Neural progenitor cell (in vitro differentiated cells): ENCODE measurements at regions not wholly inside any gene's neighbourhood (a gene's known extent, or its start where the extent isn't known, plus 50 kb on each side); places are given as distances from the start of the nearest gene placed in this dataset.

Source experiments
- DNase-seq: peaks from one replicate; pipeline ENCODE4 v3.0.0-alpha.2; 2016; ENCODE audit warnings: low spot score
- H2AFZ ChIP-seq: fragments of 200-600 bp; sonication (generic); replicated peaks from 2 replicates; pipeline ENCODE4 v1.6.1; 2016; ENCODE audit warnings: antibody characterized with exemption
- H3F3A ChIP-seq: fragments of 200-600 bp; sonication (generic); 2 replicates; pipeline ENCODE4 v1.6.1; 2016; ENCODE audit warnings: antibody characterized with exemption, low read depth
- H3K27ac ChIP-seq: fragments of 200-600 bp; sonication (generic); 2 replicates; pipeline ENCODE4 v1.5.1; 2016; ENCODE audit warnings: mild to moderate bottlenecking
- H3K27me3 ChIP-seq: fragments of 200-600 bp; sonication (generic); 2 replicates; pipeline ENCODE4 v1.6.1; 2016; ENCODE audit warnings: mild to moderate bottlenecking, moderate library complexity
- H3K36me3 ChIP-seq: fragments of 200-600 bp; sonication (generic); 2 replicates; pipeline ENCODE4 v1.5.1; 2016
- H3K4me1 ChIP-seq: fragments of 200-600 bp; sonication (generic); 2 replicates; pipeline ENCODE4 v1.6.1; 2016; ENCODE audit warnings: mixed run types
- H3K4me2 ChIP-seq: fragments of 200-600 bp; sonication (generic); 2 replicates; pipeline ENCODE4 v1.6.1; 2016
- H3K4me3 ChIP-seq: fragments of 200-600 bp; sonication (generic); 2 replicates; pipeline ENCODE4 v1.5.1; 2016
- H3K79me2 ChIP-seq: fragments of 200-600 bp; sonication (generic); 2 replicates; pipeline ENCODE4 v1.6.1; 2016; ENCODE audit warnings: low read depth
- H3K9ac ChIP-seq: fragments of 200-600 bp; sonication (generic); 2 replicates; pipeline ENCODE4 v1.6.1; 2016
- H3K9me3 ChIP-seq: fragments of 200-600 bp; sonication (generic); 2 replicates; pipeline ENCODE4 v1.5.1; 2016; ENCODE audit warnings: low read depth
- H4K20me1 ChIP-seq: fragments of 200-600 bp; sonication (generic); 2 replicates; pipeline ENCODE4 v1.6.1; 2016; ENCODE audit warnings: low read depth
- H3K27ac Mint-ChIP-seq: 3 replicates; pipeline ENCODE4 v1.8.0; 2021; ENCODE audit warnings: mixed read lengths
- H3K27me3 Mint-ChIP-seq: 2 replicates; pipeline ENCODE4 v1.8.0; 2022; ENCODE audit warnings: low read depth, mild to moderate bottlenecking, inconsistent platforms, moderate library complexity, mixed read lengths; ENCODE audit not compliant: insufficient read depth
- H3K36me3 Mint-ChIP-seq: 3 replicates; pipeline ENCODE4 v1.8.0; 2021; ENCODE audit warnings: mixed read lengths
- H3K4me1 Mint-ChIP-seq: 3 replicates; pipeline ENCODE4 v1.8.0; 2021; ENCODE audit warnings: mixed read lengths
- H3K4me3 Mint-ChIP-seq: 3 replicates; pipeline ENCODE4 v1.8.0; 2021; ENCODE audit warnings: mild to moderate bottlenecking, moderate library complexity, mixed read lengths
- H3K9me3 Mint-ChIP-seq: 3 replicates; pipeline ENCODE4 v1.8.0; 2020; ENCODE audit warnings: mixed read lengths
- CTCF ChIP-seq: fragments of 200-600 bp; sonication (generic); IDR thresholded peaks from 2 replicates; pipeline ENCODE4 v1.5.1; 2017; ENCODE audit warnings: antibody characterized with exemption, mild to moderate bottlenecking
- EZH2 ChIP-seq: fragments of 200-600 bp; sonication (generic); IDR thresholded peaks from 2 replicates; pipeline ENCODE4 v1.6.1; 2017; ENCODE audit warnings: antibody characterized with exemption, mild to moderate bottlenecking, moderate library complexity
- EZH2phosphoT487 ChIP-seq: fragments of 200-600 bp; sonication (generic); IDR thresholded peaks from 2 replicates; pipeline ENCODE4 v1.6.1; 2017; ENCODE audit warnings: antibody characterized with exemption

- H3K4me3 Mint-ChIP-seq: no peak overlapping the region
- Histone ChIP-seq H2AFZ (no peak overlapping the region), H3K4me1 (peaks cover 5% of the 10 kb centered on the region), H4K20me1 (no peaks in the 10 kb centered on the region), H3K27ac (no peak overlapping the region), H3K4me3 (no peak overlapping the region), H3K36me3 (no peaks in the 10 kb centered on the region), H3K9ac (no peak overlapping the region), H3K9me3 (no peaks in the 10 kb centered on the region), H3K4me2 (no peak overlapping the region), H3K27me3 (no peaks in the 10 kb centered on the region), H3K79me2 (no peaks in the 10 kb centered on the region), H3F3A (no peaks in the 10 kb centered on the region)
- TF ChIP-seq EZH2phosphoT487 (no peak), CTCF (no peak), EZH2 (no peak)
- H3K9me3 Mint-ChIP-seq: no peaks in the 10 kb centered on the region
- H3K4me1 Mint-ChIP-seq: peaks cover 11% of the 10 kb centered on the region
- no peaks in the 10 kb centered on the region for H3K36me3 Mint-ChIP-seq
- H3K27ac Mint-ChIP-seq: no peak overlapping the region
- H3K27me3 Mint-ChIP-seq: peaks cover 23% of the 10 kb centered on the region
- DNase-seq: no peak
These were observed 288.8 kb downstream of the FOXL1 start for GRCh38 chr16:86866986-86867722.

DNA sequence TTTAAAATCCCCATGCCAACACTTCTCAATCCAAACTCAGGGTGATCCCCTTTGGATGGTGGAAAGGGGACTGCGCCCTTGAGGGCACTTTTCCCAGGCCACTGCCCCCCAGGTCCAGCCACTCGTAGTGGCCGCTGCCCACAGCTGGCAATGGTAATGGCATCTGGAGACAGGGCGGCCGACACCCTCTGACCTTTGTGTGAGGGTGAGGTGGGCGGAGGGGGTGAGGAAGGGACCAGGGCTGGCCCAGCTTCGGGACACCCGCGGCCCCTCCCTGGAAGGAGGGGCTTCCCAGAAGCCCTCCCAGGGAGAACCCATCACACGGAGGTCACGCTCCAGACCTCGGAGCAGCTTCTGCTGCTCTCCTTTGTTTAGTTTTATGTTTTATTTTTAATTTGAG lies 289.7 kb downstream of the FOXL1 start:
- Histone ChIP-seq H4K20me1 (no peaks in the 10 kb centered on the region), H2AFZ (no peak overlapping the region), H3F3A (no peaks in the 10 kb centered on the region), H3K79me2 (no peaks in the 10 kb centered on the region), H3K27me3 (no peaks in the 10 kb centered on the region), H3K4me2 (no peak overlapping the region), H3K9ac (no peak overlapping the region), H3K4me1 (peaks cover 5% of the 10 kb centered on the region), H3K36me3 (no peaks in the 10 kb centered on the region), H3K4me3 (no peak overlapping the region), H3K9me3 (no peaks in the 10 kb centered on the region), H3K27ac (no peak overlapping the region)
- no peak overlapping the region for H3K4me3 Mint-ChIP-seq
- no peaks in the 10 kb centered on the region for H3K36me3 Mint-ChIP-seq
- peaks cover 5% of the 10 kb centered on the region for H3K9me3 Mint-ChIP-seq
- no peak for DNase-seq
- no peak overlapping the region for H3K27ac Mint-ChIP-seq
- peaks cover 25% of the 10 kb centered on the region for H3K27me3 Mint-ChIP-seq
- peaks cover 11% of the 10 kb centered on the region for H3K4me1 Mint-ChIP-seq
- TF ChIP-seq EZH2: no peak
- no peak for TF ChIP-seq EZH2phosphoT487
- TF ChIP-seq CTCF: no peak

- DNase-seq: no peak
- Histone ChIP-seq H3K4me1 (peaks cover 5% of the 10 kb centered on the region), H3K27ac (no peak overlapping the region), H3K9me3 (no peaks in the 10 kb centered on the region), H3K36me3 (no peaks in the 10 kb centered on the region), H3K27me3 (no peaks in the 10 kb centered on the region), H2AFZ (no peak overlapping the region), H3K4me2 (no peak overlapping the region), H3F3A (peaks cover 1% of the 10 kb centered on the region), H3K79me2 (no peaks in the 10 kb centered on the region), H3K9ac (no peak overlapping the region), H3K4me3 (no peak overlapping the region), H4K20me1 (no peaks in the 10 kb centered on the region)
- peaks cover 25% of the 10 kb centered on the region for H3K27me3 Mint-ChIP-seq
- peak overlapping the region; percentile 0 for H3K27ac Mint-ChIP-seq
- no peak overlapping the region for H3K4me3 Mint-ChIP-seq
- H3K4me1 Mint-ChIP-seq: peaks cover 11% of the 10 kb centered on the region
- no peaks in the 10 kb centered on the region for H3K36me3 Mint-ChIP-seq
- peaks cover 8% of the 10 kb centered on the region for H3K9me3 Mint-ChIP-seq
- no peak for TF ChIP-seq EZH2phosphoT487
- TF ChIP-seq CTCF: no peak
- TF ChIP-seq EZH2: no peak
These were observed 290.4 kb downstream of the FOXL1 start for GRCh38 chr16:86868786-86869185.
